HFF-Myc (cell line): ENCODE measurements at regions not wholly inside any gene's neighbourhood (a gene's known extent, or its start where the extent isn't known, plus 50 kb on each side); places are given as distances from the start of the nearest gene placed in this dataset.

Source experiments
- DNase-seq: peaks from one replicate; pipeline ENCODE4 v3.0.0-alpha.2; 2011; ENCODE audit warnings: low read depth; ENCODE audit errors: extremely low read depth
- H3K4me3 ChIP-seq: replicated peaks from 2 replicates; pipeline ENCODE4 v1.5.1; 2011; ENCODE audit warnings: low read depth, mild to moderate bottlenecking, control low read depth, low read length
- TF ChIP-seq, protein P1 (sequence below): IDR thresholded peaks from 2 replicates; pipeline ENCODE4 v1.5.1; 2012; ENCODE audit warnings: mild to moderate bottlenecking, low read depth, low read length, control low read depth; ENCODE audit errors: missing control alignments

DNA sequence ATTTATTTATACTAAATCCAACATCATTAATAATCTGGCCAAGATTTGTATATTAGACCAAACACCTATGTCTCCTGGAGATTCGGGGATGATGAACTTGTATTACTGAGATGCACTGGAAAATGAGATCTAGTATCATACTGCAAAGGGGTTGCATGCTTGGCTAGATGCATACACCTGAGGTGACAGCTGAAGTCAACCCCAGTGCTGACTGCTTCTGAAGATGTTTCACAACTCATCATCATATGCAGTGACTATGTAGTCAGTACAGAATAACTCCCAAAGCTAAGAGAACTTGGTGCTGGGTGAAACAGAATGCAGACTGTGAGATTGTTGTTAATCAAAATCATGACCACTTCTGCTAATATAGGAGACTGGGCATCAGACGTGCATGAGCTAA, 1114.2 kb downstream of the NSUN3 start:
- no peak for DNase-seq
- H3K4me3 ChIP-seq = no peak overlapping the region
- TF ChIP-seq, protein P1, sequence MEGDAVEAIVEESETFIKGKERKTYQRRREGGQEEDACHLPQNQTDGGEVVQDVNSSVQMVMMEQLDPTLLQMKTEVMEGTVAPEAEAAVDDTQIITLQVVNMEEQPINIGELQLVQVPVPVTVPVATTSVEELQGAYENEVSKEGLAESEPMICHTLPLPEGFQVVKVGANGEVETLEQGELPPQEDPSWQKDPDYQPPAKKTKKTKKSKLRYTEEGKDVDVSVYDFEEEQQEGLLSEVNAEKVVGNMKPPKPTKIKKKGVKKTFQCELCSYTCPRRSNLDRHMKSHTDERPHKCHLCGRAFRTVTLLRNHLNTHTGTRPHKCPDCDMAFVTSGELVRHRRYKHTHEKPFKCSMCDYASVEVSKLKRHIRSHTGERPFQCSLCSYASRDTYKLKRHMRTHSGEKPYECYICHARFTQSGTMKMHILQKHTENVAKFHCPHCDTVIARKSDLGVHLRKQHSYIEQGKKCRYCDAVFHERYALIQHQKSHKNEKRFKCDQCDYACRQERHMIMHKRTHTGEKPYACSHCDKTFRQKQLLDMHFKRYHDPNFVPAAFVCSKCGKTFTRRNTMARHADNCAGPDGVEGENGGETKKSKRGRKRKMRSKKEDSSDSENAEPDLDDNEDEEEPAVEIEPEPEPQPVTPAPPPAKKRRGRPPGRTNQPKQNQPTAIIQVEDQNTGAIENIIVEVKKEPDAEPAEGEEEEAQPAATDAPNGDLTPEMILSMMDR = no peak

DNA sequence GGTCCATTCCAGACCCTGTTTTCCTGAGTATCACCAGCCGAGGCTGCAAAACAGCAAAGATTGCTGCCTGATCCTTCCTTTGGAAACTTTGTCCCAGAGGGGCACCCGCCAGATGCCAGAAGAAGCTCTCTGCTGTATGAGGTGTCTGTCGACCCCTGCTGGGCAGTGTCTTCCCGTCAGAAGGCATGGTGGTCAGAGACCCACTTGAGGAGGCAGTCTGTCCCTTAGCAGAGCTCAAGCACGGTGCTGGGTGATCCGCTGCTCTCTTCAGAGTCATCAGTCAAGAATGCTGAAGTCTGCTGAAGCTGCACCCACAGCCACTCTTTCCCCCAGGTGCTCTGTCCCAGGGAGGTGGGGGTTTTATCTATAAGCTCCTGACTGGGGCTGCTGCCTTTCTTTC, 1121.2 kb downstream of the NSUN3 start:
- no peak for DNase-seq
- TF ChIP-seq, protein P1 = no peak
- H3K4me3 ChIP-seq = no peak overlapping the region

DNA sequence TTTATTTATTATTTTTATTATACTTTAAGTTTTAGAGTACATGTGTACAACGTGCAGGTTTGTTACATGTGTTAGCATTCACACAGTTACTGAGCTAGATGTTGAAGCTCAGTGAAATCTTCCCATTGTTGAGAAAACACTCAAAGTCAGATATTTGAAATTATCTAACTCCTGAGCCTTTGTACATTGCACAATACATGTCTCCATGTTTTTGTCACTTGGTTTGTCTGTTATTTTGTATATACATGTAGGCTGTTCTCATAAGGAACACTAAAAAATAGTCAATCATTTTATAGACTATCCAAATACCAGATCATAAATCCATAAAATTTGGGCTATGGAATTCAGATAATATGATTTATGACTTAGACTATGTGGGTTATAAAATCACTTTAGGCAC, 1126.5 kb downstream of the NSUN3 start:
- no peak for DNase-seq
- TF ChIP-seq, protein P1 = no peak
- H3K4me3 ChIP-seq = no peak overlapping the region

DNA sequence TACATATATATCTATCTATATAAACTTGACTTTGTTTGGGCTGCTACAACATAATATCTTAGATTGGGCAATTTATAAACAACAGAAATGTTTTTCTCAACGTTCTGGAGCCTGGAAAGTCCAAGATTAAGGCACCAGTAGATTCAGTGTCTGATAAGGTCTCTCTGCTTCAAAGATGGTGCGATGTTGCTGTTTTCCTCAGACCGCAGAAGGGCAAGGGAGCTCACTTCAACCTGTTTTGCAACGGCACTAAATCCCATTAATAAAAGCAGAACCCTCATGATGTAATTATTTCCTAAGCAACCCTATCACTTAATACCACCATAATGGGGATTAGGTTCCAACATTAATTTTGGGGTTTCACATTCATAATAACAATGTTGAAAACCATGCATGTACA, 1134.8 kb downstream of the NSUN3 start:
- no peak for DNase-seq
- H3K4me3 ChIP-seq = no peak overlapping the region
- TF ChIP-seq, protein P1 = no peak

DNA sequence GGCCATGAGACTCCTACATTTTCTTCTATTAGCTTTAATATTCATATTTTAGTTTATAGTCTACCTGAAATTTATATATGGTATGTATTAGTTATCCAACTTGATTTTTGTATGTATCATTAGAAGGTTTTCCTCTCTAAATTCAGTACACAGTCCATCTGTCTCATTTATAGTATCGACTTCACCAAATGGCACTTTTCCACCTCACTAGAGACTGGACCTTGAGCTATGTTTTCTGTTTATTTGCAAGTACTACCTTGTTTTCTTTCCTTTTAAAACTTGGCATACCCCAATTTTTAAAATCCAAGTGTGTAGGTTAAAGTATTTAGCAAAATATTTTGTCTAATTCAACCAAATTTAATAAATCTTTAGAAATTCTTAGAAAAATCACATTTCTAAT, 1137.5 kb downstream of the NSUN3 start:
- TF ChIP-seq, protein P1 = no peak
- no peak for DNase-seq
- H3K4me3 ChIP-seq = no peak overlapping the region

DNA sequence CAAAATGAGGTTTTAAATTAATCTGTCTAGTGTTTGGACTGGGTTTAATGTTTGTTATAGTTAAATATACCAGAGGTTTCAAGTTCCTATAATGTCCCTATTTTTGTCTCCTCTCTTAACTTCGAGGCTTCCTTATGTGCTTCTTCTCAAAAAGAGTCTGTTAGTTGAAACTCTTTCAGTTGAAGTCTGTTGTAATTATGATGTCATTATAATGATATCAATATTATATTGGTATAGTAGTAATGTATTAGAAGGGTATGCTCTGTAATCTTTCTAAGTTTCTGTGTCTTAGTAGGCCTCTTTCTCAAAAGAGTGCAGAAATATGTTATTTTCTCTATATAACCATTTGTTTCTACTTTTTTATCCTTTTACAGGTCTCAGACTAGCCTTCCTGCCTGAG, 1148.0 kb downstream of the NSUN3 start:
- no peak for DNase-seq
- TF ChIP-seq, protein P1 = no peak
- no peak overlapping the region for H3K4me3 ChIP-seq

DNA sequence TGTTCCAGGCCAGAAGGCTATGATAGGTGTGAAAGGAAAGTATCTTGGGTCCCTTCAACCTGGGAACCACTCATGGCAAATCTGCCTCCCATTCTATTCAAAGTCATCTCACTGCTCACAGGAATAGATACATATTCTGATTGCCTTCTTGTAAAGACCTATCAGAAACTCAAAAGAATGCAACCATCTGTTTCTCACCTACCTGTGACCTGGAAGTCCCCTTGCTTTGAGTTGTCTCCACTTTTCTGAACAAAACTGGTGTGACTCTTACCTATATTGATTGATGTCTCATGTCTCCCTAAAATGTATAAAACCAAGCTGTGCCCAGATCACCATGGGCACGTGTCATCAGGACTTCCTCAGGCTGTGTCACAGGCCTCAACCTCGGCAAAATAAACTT, 1149.3 kb downstream of the NSUN3 start:
- TF ChIP-seq, protein P1 = no peak
- no peak for DNase-seq
- no peak overlapping the region for H3K4me3 ChIP-seq
